Spleen (tissue), 11 donors: ENCODE measurements at regions not wholly inside any gene's neighbourhood (a gene's known extent, or its start where the extent isn't known, plus 50 kb on each side); places are given as distances from the start of the nearest gene placed in this dataset.

ENCODE experiments used
- DNase-seq: peaks from one replicate; pipeline ENCODE4 v3.0.0-alpha.2; 2020
- H3K27ac ChIP-seq, 8 donors: fragments of 200-600 bp; sonication (generic) in 7 of 8; 1 replicate in 4 of 8; 2 replicates in 4 of 8; pipeline versions ENCODE4 v1.5.0 to v1.8.0; 2016 to 2021; ENCODE audit warnings: inconsistent platforms in 4 of 8, mild to moderate bottlenecking in 4 of 8, moderate library complexity in 1 of 8
- H3K27me3 ChIP-seq, 7 donors: fragments of 200-600 bp; sonication (generic) in 6 of 7; replicated peaks in 1 of 7; 1 replicate in 4 of 7; 2 replicates in 3 of 7; pipeline versions ENCODE4 v1.5.0 to v1.8.0; 2016 to 2021; ENCODE audit warnings: inconsistent platforms in 3 of 7, mild to moderate bottlenecking in 1 of 7
- H3K36me3 ChIP-seq, 6 donors: fragments of 200-600 bp; sonication (generic) in 5 of 6; 1 replicate in 4 of 6; 2 replicates in 2 of 6; pipeline versions ENCODE4 v1.5.0 to v1.8.0; 2016 to 2021; ENCODE audit warnings: inconsistent platforms in 2 of 6
- H3K4me1 ChIP-seq, 6 donors: fragments of 200-600 bp; sonication (generic) in 5 of 6; 1 replicate in 3 of 6; 2 replicates in 3 of 6; pipeline versions ENCODE4 v1.5.0 to v1.8.0; 2016 to 2021; ENCODE audit warnings: inconsistent platforms in 3 of 6
- H3K4me3 ChIP-seq, 8 donors: fragments of 200-600 bp; sonication (generic) in 7 of 8; 1 replicate in 4 of 8; 2 replicates in 4 of 8; pipeline versions ENCODE4 v1.5.0 to v1.8.0; 2016 to 2021; ENCODE audit warnings: inconsistent platforms in 4 of 8, mild to moderate bottlenecking in 4 of 8, moderate library complexity in 2 of 8
- H3K9me3 ChIP-seq, 8 donors: fragments of 200-600 bp; sonication (generic) in 7 of 8; 1 replicate in 4 of 8; 2 replicates in 4 of 8; pipeline versions ENCODE4 v1.5.0 to v1.8.0; 2016 to 2021; ENCODE audit warnings: inconsistent platforms in 4 of 8
- POLR2A ChIP-seq, 3 donors: fragments of 450-650 bp; IDR thresholded peaks; one replicate each; pipeline ENCODE4 v1.5.1; 2017; ENCODE audit warnings: antibody characterized with exemption in 3 of 3, mild to moderate bottlenecking in 1 of 3
- POLR2AphosphoS5 ChIP-seq, 3 donors: sonication (generic); formaldehyde crosslinking; IDR thresholded peaks; one replicate each; pipeline ENCODE4 v1.5.1; 2017; ENCODE audit warnings: antibody characterized with exemption in 3 of 3
- WGBS, 5 donors: extraction: QIAGEN DNeasy Blood & Tissue Kit in 3 of 5; methylation state at CpG; one replicate each; pipeline versions ENCODE4 v1.1.5 to v1.1.7; 2013 to 2018; 5-methylcytosine and 5-hydroxymethylcytosine counted together
- intact Hi-C: fragments of 100-400 bp; cut with DNase I; formaldehyde crosslinking; loops from one replicate; pipeline ENCODE4 v1.15.0; 2023; ENCODE audit warnings: low total_unique reads
- TF ChIP-seq, protein P1 (sequence below), 11 experiments: fragments of 200-600 bp in 7 of 11; fragments of 450-650 bp in 4 of 11; sonication (generic) in 4 of 11; IDR thresholded peaks in 8 of 11; conservative IDR thresholded peaks in 3 of 11; 1 replicate in 7 of 11; 2 replicates in 4 of 11; pipeline versions ENCODE4 v1.4.0 to v1.8.0; 2016 to 2021; ENCODE audit warnings: antibody characterized with exemption in 11 of 11, inconsistent platforms in 4 of 11, mild to moderate bottlenecking in 1 of 11
- donor health status: healthy with polysubstance abuse.
- donor health status: DM: no; HTN: no; CAD: no; lungs with moderate emphysema.
- donor health status: DM: no; HTN: no; CAD: no.
- donor health status: Bipolar disorder and iron deficiency.
- donor health status: healthy.
- donor health status: DM: no; HTN: no; CAD: no.
- donor health status: DM: yes; HTN: yes; CAD: no.

DNA sequence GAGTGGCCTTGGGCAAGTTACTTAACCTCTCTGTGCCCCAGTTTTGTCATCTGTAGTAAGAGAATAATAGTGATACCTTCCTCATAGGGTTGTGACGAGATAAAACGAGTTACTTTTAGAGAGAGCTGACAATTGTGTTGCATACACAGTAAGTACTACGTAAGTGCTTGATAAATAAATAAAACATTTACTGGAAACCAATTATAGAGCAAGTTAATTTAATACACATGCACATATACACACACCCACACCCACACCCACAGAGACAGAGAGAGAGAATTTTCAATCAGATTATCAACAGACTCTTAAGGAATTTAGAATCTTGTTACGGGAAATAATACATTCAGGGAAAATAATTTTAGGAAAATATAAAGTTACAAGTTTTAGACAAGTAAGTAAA is 1045.8 kb upstream of the TENM4 start:
- TF ChIP-seq POLR2AphosphoS5 (IDR thresholded peaks at IDR 0.05) (no peak), POLR2A (IDR thresholded peaks at IDR 0.05) (no peak)
- TF ChIP-seq, protein P1, sequence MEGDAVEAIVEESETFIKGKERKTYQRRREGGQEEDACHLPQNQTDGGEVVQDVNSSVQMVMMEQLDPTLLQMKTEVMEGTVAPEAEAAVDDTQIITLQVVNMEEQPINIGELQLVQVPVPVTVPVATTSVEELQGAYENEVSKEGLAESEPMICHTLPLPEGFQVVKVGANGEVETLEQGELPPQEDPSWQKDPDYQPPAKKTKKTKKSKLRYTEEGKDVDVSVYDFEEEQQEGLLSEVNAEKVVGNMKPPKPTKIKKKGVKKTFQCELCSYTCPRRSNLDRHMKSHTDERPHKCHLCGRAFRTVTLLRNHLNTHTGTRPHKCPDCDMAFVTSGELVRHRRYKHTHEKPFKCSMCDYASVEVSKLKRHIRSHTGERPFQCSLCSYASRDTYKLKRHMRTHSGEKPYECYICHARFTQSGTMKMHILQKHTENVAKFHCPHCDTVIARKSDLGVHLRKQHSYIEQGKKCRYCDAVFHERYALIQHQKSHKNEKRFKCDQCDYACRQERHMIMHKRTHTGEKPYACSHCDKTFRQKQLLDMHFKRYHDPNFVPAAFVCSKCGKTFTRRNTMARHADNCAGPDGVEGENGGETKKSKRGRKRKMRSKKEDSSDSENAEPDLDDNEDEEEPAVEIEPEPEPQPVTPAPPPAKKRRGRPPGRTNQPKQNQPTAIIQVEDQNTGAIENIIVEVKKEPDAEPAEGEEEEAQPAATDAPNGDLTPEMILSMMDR (IDR thresholded peaks at IDR 0.05 in 8 of 11, conservative IDR thresholded peaks at IDR 0.05 in 3 of 11) = no peak
- WGBS, 5 donors = 85 to 93% (median 87%) methylated on average over 4 of the region's 4 CpGs
- no peak overlapping the region for H3K27ac ChIP-seq
- intact Hi-C loops = no loop called here
- H3K4me3 ChIP-seq = no peak overlapping the region
- H3K27me3 ChIP-seq = no peaks in the 10 kb centered on the region
- peaks cover 0 to 20% (median 4%) of the 10 kb centered on the region in 8 donors for H3K9me3 ChIP-seq
- no peaks in the 10 kb centered on the region for H3K36me3 ChIP-seq
- no peak for DNase-seq
- no peaks in the 10 kb centered on the region for H3K4me1 ChIP-seq

DNA sequence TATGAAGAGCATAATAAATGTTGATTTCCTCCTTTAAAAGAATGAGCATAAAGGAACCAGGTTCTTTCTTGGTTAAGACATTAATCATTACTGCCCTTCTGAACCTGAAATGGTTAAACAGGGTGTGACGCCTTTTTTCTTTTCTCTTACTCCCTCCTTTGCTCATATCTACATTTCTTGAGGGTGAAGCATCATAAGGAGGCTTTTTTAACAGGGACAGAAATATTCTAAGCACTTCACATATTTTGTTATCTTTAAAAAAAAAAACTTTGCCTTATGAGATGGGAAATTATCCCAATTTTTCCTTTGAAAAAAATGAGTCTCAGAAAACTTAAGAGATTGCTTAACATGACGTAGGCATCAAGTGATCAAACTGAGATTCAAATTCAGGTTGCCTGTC is 1036.3 kb upstream of the TENM4 start:
- H3K4me3 ChIP-seq = no peak overlapping the region
- 66 to 72% (median 68%) methylated on average over 2 of the region's 2 CpGs for WGBS, 5 donors

DNA sequence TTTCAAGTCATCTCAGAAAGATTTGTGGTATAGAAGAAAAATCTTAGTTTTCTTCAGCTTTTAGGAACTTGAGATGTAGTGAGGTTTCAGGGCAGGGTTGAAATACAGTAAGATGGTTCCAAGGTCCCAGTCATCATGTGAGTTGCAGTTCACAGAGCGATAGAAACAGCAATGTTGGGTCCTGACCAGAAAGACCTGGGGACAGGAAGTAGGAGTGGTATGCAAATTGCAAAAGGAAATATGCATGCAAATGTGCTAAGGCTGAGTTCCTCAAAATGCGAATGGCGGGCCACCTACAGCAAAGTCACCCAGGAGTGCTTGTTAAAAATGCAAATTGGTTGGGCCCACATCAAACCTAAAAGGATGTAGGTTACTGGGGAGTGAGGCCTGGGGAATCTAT is 1032.7 kb upstream of the TENM4 start:
- whole genome bisulfite sequencing, 5 donors = 69 to 85% (median 81%) methylated on average over 3 of the region's 3 CpGs
- no peak for TF ChIP-seq POLR2A (IDR thresholded peaks at IDR 0.05)
- no peak for TF ChIP-seq POLR2AphosphoS5 (IDR thresholded peaks at IDR 0.05)
- TF ChIP-seq, protein P1 (IDR thresholded peaks at IDR 0.05 in 8 of 11, conservative IDR thresholded peaks at IDR 0.05 in 3 of 11) = no peak
- H3K4me3 ChIP-seq = no peak overlapping the region
- intact Hi-C loops = no loop called here
- H3K4me1 ChIP-seq = no peaks in the 10 kb centered on the region
- H3K27me3 ChIP-seq = no peaks in the 10 kb centered on the region
- no peak overlapping the region for H3K27ac ChIP-seq
- no peaks in the 10 kb centered on the region for H3K9me3 ChIP-seq
- H3K36me3 ChIP-seq = no peaks in the 10 kb centered on the region
- no peak for DNase-seq

More for the DNA sequence above, 1036.3 kb upstream of the TENM4 start:
- H3K9me3 ChIP-seq = no peaks in the 10 kb centered on the region
- no peaks in the 10 kb centered on the region for H3K27me3 ChIP-seq
- H3K27ac ChIP-seq = no peak overlapping the region
- H3K36me3 ChIP-seq = no peaks in the 10 kb centered on the region
- intact Hi-C loops = no loop called here
- H3K4me1 ChIP-seq = no peaks in the 10 kb centered on the region
- TF ChIP-seq POLR2A (IDR thresholded peaks at IDR 0.05) (no peak), POLR2AphosphoS5 (IDR thresholded peaks at IDR 0.05) (no peak)
- TF ChIP-seq, protein P1 (IDR thresholded peaks at IDR 0.05 in 8 of 11, conservative IDR thresholded peaks at IDR 0.05 in 3 of 11) = no peak
- DNase-seq = no peak

DNA sequence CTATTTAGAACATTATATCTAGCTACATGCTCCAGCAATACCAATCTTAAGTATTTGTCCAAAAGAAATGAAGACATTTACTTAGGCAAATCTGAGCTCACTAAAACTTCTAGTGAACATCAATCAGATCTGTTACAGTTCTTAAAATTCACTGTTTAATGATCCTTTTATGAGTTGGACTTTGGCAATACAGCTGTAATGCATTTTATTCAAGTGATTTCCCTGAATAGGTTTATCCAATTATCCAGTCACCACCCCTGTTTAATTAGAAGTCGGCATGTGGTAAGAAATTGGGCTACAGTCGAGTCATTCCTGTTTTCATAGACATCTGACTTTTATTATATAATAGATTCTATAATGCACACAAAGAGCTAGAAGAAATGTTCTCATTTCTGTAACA is 1029.0 kb upstream of the TENM4 start:
- Histone ChIP-seq H3K27me3 (no peaks in the 10 kb centered on the region), H3K36me3 (no peaks in the 10 kb centered on the region), H3K9me3 (peaks cover 0 to 12% (median 0%) of the 10 kb centered on the region in 8 donors), H3K4me3 (no peak overlapping the region), H3K4me1 (no peaks in the 10 kb centered on the region), H3K27ac (no peak overlapping the region)
- 73 to 80% (median 77%) methylated on average over 2 of the region's 2 CpGs for WGBS, 5 donors
- intact Hi-C loops = no loop called here
- no peak for DNase-seq
- TF ChIP-seq POLR2AphosphoS5 (IDR thresholded peaks at IDR 0.05) (no peak), POLR2A (IDR thresholded peaks at IDR 0.05) (no peak)
- TF ChIP-seq, protein P1 (IDR thresholded peaks at IDR 0.05 in 8 of 11, conservative IDR thresholded peaks at IDR 0.05 in 3 of 11) = no peak
